ENCODE measurements at regions not wholly inside any gene's neighbourhood (a gene's known extent, or its start where the extent isn't known, plus 50 kb on each side); places are given as distances from the start of the nearest gene placed in this dataset.

- no peaks in the 10 kb centered on the region for H3K79me2 ChIP-seq (ENCODE audit: insufficient read depth)
Measured at GRCh38 chr16:61500851-61501250, 535.4 kb downstream of the CDH8 start.

GRCh38 chr16:61480250-61480649 is 556.0 kb downstream of the CDH8 start:
- H3K4me1 ChIP-seq (ENCODE audit: control insufficient read depth in 1 of 2, insufficient read depth in 2 of 2, low read depth in 1 of 2, low read length in 1 of 2) = no peaks in the 10 kb centered on the region
- no peak for DNase-seq
- no peaks in the 10 kb centered on the region for H3K36me3 ChIP-seq (replicated peaks in 1 of 2; ENCODE audit: control insufficient read depth in 1 of 2, insufficient read depth in 2 of 2, low read length in 1 of 2)
- H3K79me2 ChIP-seq (ENCODE audit: insufficient read depth) = no peaks in the 10 kb centered on the region
- CTCF ChIA-PET = no interaction called here
- POLR2A ChIA-PET = no interaction called here
- no peak overlapping the region for H2AFZ ChIP-seq (ENCODE audit: low read depth)
- H3K9ac ChIP-seq = no peak overlapping the region
- no peak overlapping the region for H3K27ac ChIP-seq (ENCODE audit: low read depth in 2 of 2, low read length in 1 of 2)
- H4K20me1 ChIP-seq (ENCODE audit: insufficient read depth) = no peaks in the 10 kb centered on the region
- H3K4me2 ChIP-seq = no peak overlapping the region
- 0 out of 2 replicates have a peak, but pooled peaks cover 5% of the 10 kb centered on the region for H3K9me2 ChIP-seq
- no peaks in the 10 kb centered on the region for H3K27me3 ChIP-seq (ENCODE audit: insufficient read depth)
- H3K9me3 ChIP-seq = 0 out of 2 replicates have a peak, but pooled peaks cover 3% of the 10 kb centered on the region
- H3F3A ChIP-seq (replicated peaks; ENCODE audit: insufficient read depth) = no peaks in the 10 kb centered on the region
- H3K4me3 ChIP-seq (ENCODE audit: low read depth in 2 of 2, low read length in 1 of 2) = no peak overlapping the region
- 44% methylated on average over 1 of the region's 1 CpG for WGBS (ENCODE audit: low lambda C conversion rate)
- TF ChIP-seq MXI1 (IDR thresholded peaks at IDR 0.05; ENCODE audit: low read depth, low read length) (no peak), SIN3A (IDR thresholded peaks at IDR 0.05; ENCODE audit: borderline replicate concordance, low read depth, low read length) (no peak), RXRA (IDR thresholded peaks at IDR 0.05; ENCODE audit: borderline replicate concordance, low read depth) (no peak), NRF1 (IDR thresholded peaks at IDR 0.05; ENCODE audit: low read depth, low read length) (no peak), RCOR1 (IDR thresholded peaks at IDR 0.05; ENCODE audit: low read length) (no peak), EP300 (IDR thresholded peaks at IDR 0.05; ENCODE audit: borderline replicate concordance in 1 of 2, low read depth in 1 of 2, low read length in 1 of 2) (no peak), TAF1 (IDR thresholded peaks at IDR 0.05; ENCODE audit: borderline replicate concordance, low read depth, low read length) (no peak), SMC3 (IDR thresholded peaks at IDR 0.05; ENCODE audit: low read depth, low read length) (no peak), CHD2 (IDR thresholded peaks at IDR 0.05; ENCODE audit: low read length, partially characterized antibody) (no peak), REST (IDR thresholded peaks at IDR 0.05; ENCODE audit: low read depth, low read length) (no peak)

More at GRCh38 chr16:61500851-61501250, 535.4 kb downstream of the CDH8 start:
- Histone ChIP-seq H3K4me3 (ENCODE audit: low read depth in 2 of 2, low read length in 1 of 2) (no peak overlapping the region), H2AFZ (ENCODE audit: low read depth) (no peak overlapping the region), H3K4me2 (no peak overlapping the region), H3K4me1 (ENCODE audit: control insufficient read depth in 1 of 2, insufficient read depth in 2 of 2, low read depth in 1 of 2, low read length in 1 of 2) (no peaks in the 10 kb centered on the region), H4K20me1 (ENCODE audit: insufficient read depth) (no peaks in the 10 kb centered on the region), H3K9me3 (no peaks in the 10 kb centered on the region), H3K27me3 (ENCODE audit: insufficient read depth) (no peaks in the 10 kb centered on the region), H3F3A (replicated peaks; ENCODE audit: insufficient read depth) (no peaks in the 10 kb centered on the region), H3K9ac (no peak overlapping the region), H3K36me3 (replicated peaks in 1 of 2; ENCODE audit: control insufficient read depth in 1 of 2, insufficient read depth in 2 of 2, low read length in 1 of 2) (no peaks in the 10 kb centered on the region), H3K9me2 (no peaks in the 10 kb centered on the region), H3K27ac (ENCODE audit: low read depth in 2 of 2, low read length in 1 of 2) (no peak overlapping the region)
- 9% methylated on average over 2 of the region's 2 CpGs for WGBS (ENCODE audit: low lambda C conversion rate)
- TF ChIP-seq MEF2A (IDR thresholded peaks at IDR 0.05; ENCODE audit: borderline replicate concordance, low read depth) (no peak), USF1 (IDR thresholded peaks at IDR 0.05; ENCODE audit: borderline replicate concordance, low read depth) (no peak), SMC3 (IDR thresholded peaks at IDR 0.05; ENCODE audit: low read depth, low read length) (no peak), EZH2phosphoT487 (IDR thresholded peaks at IDR 0.05; ENCODE audit: borderline replicate concordance, low read depth) (no peak), FOXM1 (IDR thresholded peaks at IDR 0.05; ENCODE audit: low read depth) (no peak), TEAD4 (IDR thresholded peaks at IDR 0.05; ENCODE audit: borderline replicate concordance, insufficient read depth) (no peak), USF2 (IDR thresholded peaks at IDR 0.05; ENCODE audit: borderline replicate concordance, low read depth, low read length) (no peak), JUND (IDR thresholded peaks at IDR 0.05) (no peak), RCOR1 (IDR thresholded peaks at IDR 0.05; ENCODE audit: low read length) (no peak), RXRA (IDR thresholded peaks at IDR 0.05; ENCODE audit: borderline replicate concordance, low read depth) (no peak), GABPA (IDR thresholded peaks at IDR 0.05; ENCODE audit: low read depth) (no peak), MXI1 (IDR thresholded peaks at IDR 0.05; ENCODE audit: low read depth, low read length) (no peak), FOSL2 (IDR thresholded peaks at IDR 0.05; ENCODE audit: borderline replicate concordance, low read depth) (no peak), ELF1 (IDR thresholded peaks at IDR 0.05) (no peak), FOXJ3 (CRISPR knock-in tag; IDR thresholded peaks at IDR 0.05) (no peak), IRF3 (IDR thresholded peaks at IDR 0.05; ENCODE audit: low read depth, low read length) (no peak)
- CTCF ChIA-PET = no interaction called here
- POLR2A ChIA-PET = no interaction called here
- DNase-seq = no peak

Data from SK-N-SH (cell line).